GM21528 (cell line): ENCODE measurements at regions not wholly inside any gene's neighbourhood (a gene's known extent, or its start where the extent isn't known, plus 50 kb on each side); places are given as distances from the start of the nearest gene placed in this dataset.
"Not testable (repeated sequence)": the region's sequence is repeated elsewhere in the genome, so short reads cannot be mapped to it uniquely, and the experiment has no call there.

Experiments used
- ATAC-seq: cut with Tn5 transposase; IDR thresholded peaks from one replicate; pipeline ENCODE4 v1.9.1; 2021; ENCODE audit warnings: mild to moderate bottlenecking, moderate library complexity; ENCODE audit not compliant: unreplicated experiment, low FRiP score

GRCh38 chr2:83234246-83234645 is 1224.8 kb downstream of the SUCLG1 start:
- no peak for ATAC-seq

GRCh38 chr2:83233781-83234180 is 1225.3 kb downstream of the SUCLG1 start:
- no peak for ATAC-seq

- no peak for ATAC-seq
Measured at GRCh38 chr2:83233326-83233725, 1225.8 kb downstream of the SUCLG1 start.

GRCh38 chr2:83229443-83229842 is 1229.6 kb downstream of the SUCLG1 start:
- ATAC-seq, result no peak

GRCh38 chr2:83224591-83225200 is 1234.4 kb downstream of the SUCLG1 start:
- no peak for ATAC-seq

- ATAC-seq, result no peak
Measured at GRCh38 chr2:83221258-83221657, 1237.8 kb downstream of the SUCLG1 start.

GRCh38 chr2:83217854-83218253 is 1241.2 kb downstream of the SUCLG1 start:
- no peak for ATAC-seq

- ATAC-seq, result no peak
Measured at GRCh38 chr2:83196225-83196624, 1262.9 kb downstream of the SUCLG1 start.

GRCh38 chr2:83191316-83191715 is 1267.8 kb downstream of the SUCLG1 start:
- ATAC-seq, result no peak

GRCh38 chr2:83186105-83186760 is 1272.8 kb downstream of the SUCLG1 start:
- ATAC-seq, result no peak

- ATAC-seq, result not testable (repeated sequence)
Measured at GRCh38 chr2:83180862-83181530, 1278.1 kb downstream of the SUCLG1 start.

- ATAC-seq, result no peak
Measured at GRCh38 chr2:83176539-83176938, 1282.5 kb downstream of the SUCLG1 start.

- ATAC-seq, result no peak
Measured at GRCh38 chr2:83172841-83173240, 1286.2 kb downstream of the SUCLG1 start.

GRCh38 chr2:83168377-83168776 is 1290.7 kb downstream of the SUCLG1 start:
- ATAC-seq, result no peak

GRCh38 chr2:83162421-83162820 is 1296.7 kb downstream of the SUCLG1 start:
- no peak for ATAC-seq

- no peak for ATAC-seq
Measured at GRCh38 chr2:83160571-83160970, 1298.5 kb downstream of the SUCLG1 start.

- ATAC-seq, result no peak
Measured at GRCh38 chr2:83155826-83156225, 1303.3 kb downstream of the SUCLG1 start.

GRCh38 chr2:83143946-83144345 is 1315.1 kb downstream of the SUCLG1 start:
- ATAC-seq, result no peak

GRCh38 chr2:83142934-83143333 is 1316.1 kb downstream of the SUCLG1 start:
- ATAC-seq, result no peak

GRCh38 chr2:83115606-83116005 is 1343.5 kb downstream of the SUCLG1 start:
- ATAC-seq, result no peak

- no peak for ATAC-seq
Measured at GRCh38 chr2:83115155-83115554, 1343.9 kb downstream of the SUCLG1 start.

- ATAC-seq, result no peak
Measured at GRCh38 chr2:83113953-83114352, 1345.1 kb downstream of the SUCLG1 start.
